ENCODE measurements at regions not wholly inside any gene's neighbourhood (a gene's known extent, or its start where the extent isn't known, plus 50 kb on each side); places are given as distances from the start of the nearest gene placed in this dataset.

DNA sequence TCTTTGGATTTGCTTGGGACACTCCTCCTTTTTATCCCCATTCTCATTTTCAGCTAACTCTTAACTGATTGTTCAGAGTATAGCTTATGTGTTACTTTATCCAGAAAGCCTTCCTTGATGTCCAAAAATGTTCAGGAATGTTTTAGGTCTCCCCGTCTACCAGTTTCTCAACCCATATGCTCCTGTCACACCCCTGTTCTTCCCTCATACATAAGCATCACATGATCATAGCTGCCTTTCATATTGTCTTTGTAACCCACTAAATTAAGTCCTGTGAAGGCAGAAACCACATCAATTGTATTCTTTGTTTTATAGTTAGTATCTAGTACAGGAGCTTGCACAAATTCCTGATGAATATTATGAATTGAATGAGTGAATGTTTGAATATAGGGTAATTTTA, 321.9 kb upstream of the ACTBL2 start:
- Histone ChIP-seq H3K27ac (replicated peaks) (no peak overlapping the region), H3K4me3 (replicated peaks; ENCODE audit: insufficient read depth, low read length) (no peak overlapping the region), H3K27me3 (ENCODE audit: insufficient read depth, poor library complexity, severe bottlenecking) (no peaks in the 10 kb centered on the region)
- TF ChIP-seq, protein P1, sequence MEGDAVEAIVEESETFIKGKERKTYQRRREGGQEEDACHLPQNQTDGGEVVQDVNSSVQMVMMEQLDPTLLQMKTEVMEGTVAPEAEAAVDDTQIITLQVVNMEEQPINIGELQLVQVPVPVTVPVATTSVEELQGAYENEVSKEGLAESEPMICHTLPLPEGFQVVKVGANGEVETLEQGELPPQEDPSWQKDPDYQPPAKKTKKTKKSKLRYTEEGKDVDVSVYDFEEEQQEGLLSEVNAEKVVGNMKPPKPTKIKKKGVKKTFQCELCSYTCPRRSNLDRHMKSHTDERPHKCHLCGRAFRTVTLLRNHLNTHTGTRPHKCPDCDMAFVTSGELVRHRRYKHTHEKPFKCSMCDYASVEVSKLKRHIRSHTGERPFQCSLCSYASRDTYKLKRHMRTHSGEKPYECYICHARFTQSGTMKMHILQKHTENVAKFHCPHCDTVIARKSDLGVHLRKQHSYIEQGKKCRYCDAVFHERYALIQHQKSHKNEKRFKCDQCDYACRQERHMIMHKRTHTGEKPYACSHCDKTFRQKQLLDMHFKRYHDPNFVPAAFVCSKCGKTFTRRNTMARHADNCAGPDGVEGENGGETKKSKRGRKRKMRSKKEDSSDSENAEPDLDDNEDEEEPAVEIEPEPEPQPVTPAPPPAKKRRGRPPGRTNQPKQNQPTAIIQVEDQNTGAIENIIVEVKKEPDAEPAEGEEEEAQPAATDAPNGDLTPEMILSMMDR (IDR thresholded peaks at IDR 0.05; ENCODE audit: insufficient read depth, low read length) = no peak
- no peak for TF ChIP-seq POLR2AphosphoS5 (IDR thresholded peaks at IDR 0.05; ENCODE audit: low read depth)
- TF ChIP-seq SPI1 (IDR thresholded peaks at IDR 0.05; ENCODE audit: borderline replicate concordance, low read depth) = no peak
- TF ChIP-seq REST (IDR thresholded peaks at IDR 0.05; ENCODE audit: insufficient replicate concordance, low read depth) = no peak
- TF ChIP-seq GABPA (IDR thresholded peaks at IDR 0.05; ENCODE audit: low read depth) = no peak
- DNase-seq (ENCODE audit: low read depth in 1 of 2, low spot score in 1 of 2) = no peak

DNA sequence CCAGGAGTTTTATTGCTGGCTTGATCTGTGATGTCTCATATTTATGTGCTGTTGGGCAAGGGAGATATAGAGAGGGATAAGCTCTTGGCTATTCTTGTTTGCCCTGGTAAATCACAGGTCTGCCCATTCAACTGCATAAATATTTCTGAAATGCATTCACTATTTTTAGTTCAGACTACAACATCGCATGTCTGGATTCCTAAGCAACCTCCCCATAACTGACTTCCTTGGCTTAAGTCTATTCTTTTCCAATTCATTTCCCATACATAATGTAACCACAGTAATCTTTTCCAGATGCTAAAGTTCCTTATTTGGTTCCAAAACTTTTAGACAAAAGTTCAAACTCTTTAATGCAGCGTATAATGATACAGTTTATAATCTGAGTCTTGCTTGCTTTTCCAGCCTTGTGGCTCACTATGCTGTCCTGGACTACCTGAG, 321.4 kb upstream of the ACTBL2 start:
- no peak for DNase-seq (ENCODE audit: low read depth in 1 of 2, low spot score in 1 of 2)
- TF ChIP-seq SPI1 (IDR thresholded peaks at IDR 0.05; ENCODE audit: borderline replicate concordance, low read depth) (no peak), GABPA (IDR thresholded peaks at IDR 0.05; ENCODE audit: low read depth) (no peak), POLR2AphosphoS5 (IDR thresholded peaks at IDR 0.05; ENCODE audit: low read depth) (no peak), REST (IDR thresholded peaks at IDR 0.05; ENCODE audit: insufficient replicate concordance, low read depth) (no peak)
- TF ChIP-seq, protein P1 (IDR thresholded peaks at IDR 0.05; ENCODE audit: insufficient read depth, low read length) = no peak
- Histone ChIP-seq H3K4me3 (replicated peaks; ENCODE audit: insufficient read depth, low read length) (no peak overlapping the region), H3K27ac (replicated peaks) (no peak overlapping the region), H3K27me3 (ENCODE audit: insufficient read depth, poor library complexity, severe bottlenecking) (no peaks in the 10 kb centered on the region)

DNA sequence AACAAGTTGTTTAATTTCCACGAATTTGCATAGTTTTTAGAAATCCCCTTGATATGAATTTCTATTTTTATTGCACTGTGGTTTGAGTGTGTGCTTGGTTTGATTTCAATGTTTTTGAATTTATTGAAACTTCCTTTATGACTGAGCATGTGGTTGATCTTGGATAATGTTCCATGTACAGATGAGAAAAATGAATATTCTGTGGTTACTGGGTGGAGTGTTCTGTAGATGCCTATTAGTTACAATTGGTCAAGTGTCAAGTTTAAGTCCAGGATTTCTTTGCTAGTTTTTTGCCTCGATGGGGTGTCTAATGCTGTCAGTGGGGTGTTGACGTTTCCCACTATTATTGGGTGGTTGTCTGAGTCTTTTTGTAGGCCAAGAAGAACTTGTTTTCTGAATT, 319.5 kb upstream of the ACTBL2 start:
- TF ChIP-seq GABPA (IDR thresholded peaks at IDR 0.05; ENCODE audit: low read depth) (no peak), SPI1 (IDR thresholded peaks at IDR 0.05; ENCODE audit: borderline replicate concordance, low read depth) (no peak), POLR2AphosphoS5 (IDR thresholded peaks at IDR 0.05; ENCODE audit: low read depth) (no peak), REST (IDR thresholded peaks at IDR 0.05; ENCODE audit: insufficient replicate concordance, low read depth) (no peak)
- TF ChIP-seq, protein P1 (IDR thresholded peaks at IDR 0.05; ENCODE audit: insufficient read depth, low read length) = no peak
- no peak overlapping the region for H3K4me3 ChIP-seq (replicated peaks; ENCODE audit: insufficient read depth, low read length)
- no peak overlapping the region for H3K27ac ChIP-seq (replicated peaks)
- no peaks in the 10 kb centered on the region for H3K27me3 ChIP-seq (ENCODE audit: insufficient read depth, poor library complexity, severe bottlenecking)
- DNase-seq (ENCODE audit: low read depth in 1 of 2, low spot score in 1 of 2) = no peak
